ENCODE measurements at regions not wholly inside any gene's neighbourhood (a gene's known extent, or its start where the extent isn't known, plus 50 kb on each side); places are given as distances from the start of the nearest gene placed in this dataset.

DNA sequence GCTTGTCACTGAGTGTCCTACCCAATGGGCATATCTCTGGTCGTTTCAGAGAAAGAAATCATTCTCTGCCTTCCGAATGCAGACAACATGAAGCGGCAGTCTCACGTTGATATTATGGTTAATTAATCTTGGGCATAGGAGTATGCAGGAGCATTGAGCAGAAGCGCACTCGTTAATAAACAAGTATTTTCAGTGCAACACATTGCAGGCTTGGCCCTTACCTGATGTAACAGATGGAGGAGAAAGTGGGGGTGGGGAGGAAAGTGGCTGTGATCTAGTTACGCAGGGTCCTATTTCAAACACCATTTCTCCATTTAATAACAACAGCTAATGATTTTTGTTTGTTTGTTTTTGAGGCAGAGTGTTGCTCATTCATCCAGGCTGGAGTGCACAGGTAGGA, 414.0 kb upstream of the RBFOX1 start:
- no peaks in the 10 kb centered on the region for H3K27me3 ChIP-seq (ENCODE audit: control insufficient read depth, insufficient read depth, low read length)
- no peak overlapping the region for H3K9ac ChIP-seq (ENCODE audit: insufficient read depth, low read length)
- no peak for DNase-seq (ENCODE audit: low read depth in 2 of 2)
- no peak overlapping the region for H3K4me3 ChIP-seq (replicated peaks in 1 of 4; ENCODE audit: control extremely low read depth in 1 of 4, insufficient read depth in 1 of 4, low read depth in 3 of 4, low read length in 4 of 4)
- H4K20me1 ChIP-seq (ENCODE audit: control insufficient read depth, extremely low read depth, insufficient read depth, low read length) = no peaks in the 10 kb centered on the region
- no peak overlapping the region for H3K27ac ChIP-seq (ENCODE audit: insufficient read depth, low read length)
- H3K79me2 ChIP-seq (ENCODE audit: control insufficient read depth, insufficient read depth, low read length) = no peaks in the 10 kb centered on the region
- no peaks in the 10 kb centered on the region for H3K4me1 ChIP-seq (ENCODE audit: control insufficient read depth, extremely low read depth, insufficient read depth, low read length)
- no peak overlapping the region for H2AFZ ChIP-seq (ENCODE audit: low read length)
- H3K36me3 ChIP-seq (ENCODE audit: control insufficient read depth, insufficient read depth, low read length) = no peaks in the 10 kb centered on the region
- no peaks in the 10 kb centered on the region for H3K9me3 ChIP-seq (ENCODE audit: control insufficient read depth, insufficient read depth, low read depth, low read length)
- H3K4me2 ChIP-seq (ENCODE audit: extremely low read depth, insufficient read depth, low read length) = no peak overlapping the region
- TF ChIP-seq, protein P1, sequence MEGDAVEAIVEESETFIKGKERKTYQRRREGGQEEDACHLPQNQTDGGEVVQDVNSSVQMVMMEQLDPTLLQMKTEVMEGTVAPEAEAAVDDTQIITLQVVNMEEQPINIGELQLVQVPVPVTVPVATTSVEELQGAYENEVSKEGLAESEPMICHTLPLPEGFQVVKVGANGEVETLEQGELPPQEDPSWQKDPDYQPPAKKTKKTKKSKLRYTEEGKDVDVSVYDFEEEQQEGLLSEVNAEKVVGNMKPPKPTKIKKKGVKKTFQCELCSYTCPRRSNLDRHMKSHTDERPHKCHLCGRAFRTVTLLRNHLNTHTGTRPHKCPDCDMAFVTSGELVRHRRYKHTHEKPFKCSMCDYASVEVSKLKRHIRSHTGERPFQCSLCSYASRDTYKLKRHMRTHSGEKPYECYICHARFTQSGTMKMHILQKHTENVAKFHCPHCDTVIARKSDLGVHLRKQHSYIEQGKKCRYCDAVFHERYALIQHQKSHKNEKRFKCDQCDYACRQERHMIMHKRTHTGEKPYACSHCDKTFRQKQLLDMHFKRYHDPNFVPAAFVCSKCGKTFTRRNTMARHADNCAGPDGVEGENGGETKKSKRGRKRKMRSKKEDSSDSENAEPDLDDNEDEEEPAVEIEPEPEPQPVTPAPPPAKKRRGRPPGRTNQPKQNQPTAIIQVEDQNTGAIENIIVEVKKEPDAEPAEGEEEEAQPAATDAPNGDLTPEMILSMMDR (conservative IDR thresholded peaks at IDR 0.05 in 1 of 2, IDR thresholded peaks at IDR 0.05 in 1 of 2; ENCODE audit: low read depth in 1 of 2, low read length in 2 of 2) = no peak
- no peak for TF ChIP-seq EZH2 (IDR thresholded peaks at IDR 0.05; ENCODE audit: low read length, missing control alignments)

DNA sequence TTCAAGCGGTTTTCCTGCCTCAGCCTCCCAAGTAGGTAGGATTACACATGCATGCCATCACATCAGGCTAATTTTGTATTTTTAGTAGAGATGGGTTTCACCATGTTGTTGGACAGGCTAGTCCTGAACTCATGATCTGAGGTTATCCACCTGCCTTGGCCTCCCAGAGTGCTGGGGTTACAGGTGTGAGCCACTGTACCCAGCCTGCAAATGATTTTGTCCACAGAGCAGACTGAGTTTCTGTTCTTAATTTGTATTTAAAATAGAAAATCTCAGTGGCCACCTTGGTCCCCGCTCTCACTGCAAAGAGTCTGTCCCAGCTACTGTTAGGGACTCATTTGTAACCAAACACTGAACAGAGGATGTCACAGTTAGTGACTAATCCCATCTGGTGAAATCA, 415.7 kb upstream of the RBFOX1 start:
- H3K79me2 ChIP-seq (ENCODE audit: control insufficient read depth, insufficient read depth, low read length) = no peaks in the 10 kb centered on the region
- no peaks in the 10 kb centered on the region for H3K27me3 ChIP-seq (ENCODE audit: control insufficient read depth, insufficient read depth, low read length)
- H3K27ac ChIP-seq (ENCODE audit: insufficient read depth, low read length) = no peak overlapping the region
- no peak overlapping the region for H3K9ac ChIP-seq (ENCODE audit: insufficient read depth, low read length)
- no peaks in the 10 kb centered on the region for H3K36me3 ChIP-seq (ENCODE audit: control insufficient read depth, insufficient read depth, low read length)
- no peak for TF ChIP-seq EZH2 (IDR thresholded peaks at IDR 0.05; ENCODE audit: low read length, missing control alignments)
- TF ChIP-seq, protein P1 (conservative IDR thresholded peaks at IDR 0.05 in 1 of 2, IDR thresholded peaks at IDR 0.05 in 1 of 2; ENCODE audit: low read depth in 1 of 2, low read length in 2 of 2) = no peak
- no peaks in the 10 kb centered on the region for H3K9me3 ChIP-seq (ENCODE audit: control insufficient read depth, insufficient read depth, low read depth, low read length)
- H3K4me2 ChIP-seq (ENCODE audit: extremely low read depth, insufficient read depth, low read length) = no peak overlapping the region
- DNase-seq (ENCODE audit: low read depth in 2 of 2) = no peak
- H3K4me1 ChIP-seq (ENCODE audit: control insufficient read depth, extremely low read depth, insufficient read depth, low read length) = no peaks in the 10 kb centered on the region
- no peaks in the 10 kb centered on the region for H4K20me1 ChIP-seq (ENCODE audit: control insufficient read depth, extremely low read depth, insufficient read depth, low read length)
- no peak overlapping the region for H2AFZ ChIP-seq (ENCODE audit: low read length)
- H3K4me3 ChIP-seq (replicated peaks in 1 of 4; ENCODE audit: control extremely low read depth in 1 of 4, insufficient read depth in 1 of 4, low read depth in 3 of 4, low read length in 4 of 4) = no peak overlapping the region

DNA sequence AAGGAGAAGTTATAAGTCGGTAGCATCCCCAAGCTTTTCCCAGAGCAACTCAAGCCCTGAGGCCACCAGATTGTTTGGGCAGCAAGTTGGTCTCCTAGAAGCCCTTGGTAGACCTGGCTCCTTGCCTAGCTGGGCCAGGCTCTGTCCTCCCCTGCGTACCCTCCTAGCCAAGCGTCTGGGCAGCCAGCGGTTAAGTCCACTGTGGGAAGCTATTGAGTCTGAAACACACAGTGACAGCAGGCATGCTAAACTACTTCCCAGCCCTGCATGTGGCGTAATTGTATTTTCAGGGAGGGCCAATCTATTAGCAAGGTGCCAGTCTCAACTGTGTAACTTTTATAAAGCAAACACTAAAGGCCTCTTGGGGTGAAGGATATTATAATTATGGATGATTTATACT, 419.1 kb upstream of the RBFOX1 start:
- Histone ChIP-seq H3K27ac (ENCODE audit: insufficient read depth, low read length) (no peak overlapping the region), H3K36me3 (ENCODE audit: control insufficient read depth, insufficient read depth, low read length) (no peaks in the 10 kb centered on the region), H3K9me3 (ENCODE audit: control insufficient read depth, insufficient read depth, low read depth, low read length) (no peaks in the 10 kb centered on the region), H3K4me2 (ENCODE audit: extremely low read depth, insufficient read depth, low read length) (no peak overlapping the region), H4K20me1 (ENCODE audit: control insufficient read depth, extremely low read depth, insufficient read depth, low read length) (no peaks in the 10 kb centered on the region), H3K9ac (ENCODE audit: insufficient read depth, low read length) (no peak overlapping the region), H2AFZ (ENCODE audit: low read length) (no peak overlapping the region), H3K79me2 (ENCODE audit: control insufficient read depth, insufficient read depth, low read length) (no peaks in the 10 kb centered on the region), H3K4me3 (replicated peaks in 1 of 4; ENCODE audit: control extremely low read depth in 1 of 4, insufficient read depth in 1 of 4, low read depth in 3 of 4, low read length in 4 of 4) (no peak overlapping the region), H3K4me1 (ENCODE audit: control insufficient read depth, extremely low read depth, insufficient read depth, low read length) (no peaks in the 10 kb centered on the region), H3K27me3 (ENCODE audit: control insufficient read depth, insufficient read depth, low read length) (no peaks in the 10 kb centered on the region)
- DNase-seq (ENCODE audit: low read depth in 2 of 2) = no peak
- no peak for TF ChIP-seq EZH2 (IDR thresholded peaks at IDR 0.05; ENCODE audit: low read length, missing control alignments)
- TF ChIP-seq, protein P1 (conservative IDR thresholded peaks at IDR 0.05 in 1 of 2, IDR thresholded peaks at IDR 0.05 in 1 of 2; ENCODE audit: low read depth in 1 of 2, low read length in 2 of 2) = no peak

All from fibroblast of lung (primary cell).